ENCODE measurements at regions not wholly inside any gene's neighbourhood (a gene's known extent, or its start where the extent isn't known, plus 50 kb on each side); places are given as distances from the start of the nearest gene placed in this dataset.
A peak's percentile ranks its signal among the peaks of the same experiment; 100 is the strongest.
"Not testable (repeated sequence)": the region's sequence is repeated elsewhere in the genome, so short reads cannot be mapped to it uniquely, and the experiment has no call there.

DNA sequence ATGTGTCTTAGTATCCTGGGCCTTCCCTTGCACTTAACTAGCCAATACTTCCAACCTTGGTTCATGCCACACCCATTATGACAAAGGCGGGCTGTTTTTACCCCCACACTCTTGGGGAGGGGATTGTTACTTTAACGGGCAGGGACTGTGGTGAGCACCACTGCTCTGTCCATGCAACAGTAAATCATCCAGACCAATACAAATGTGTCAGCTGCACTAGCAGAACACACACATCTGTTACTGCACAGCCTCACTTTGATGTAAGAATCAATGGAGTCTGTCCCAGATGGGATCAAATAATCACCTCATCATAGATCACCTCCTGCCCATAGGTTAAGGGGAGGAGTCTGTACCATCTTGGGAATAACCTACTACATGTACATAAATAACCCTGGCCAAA is 58.1 kb downstream of the NPAP1 start:
- no peak for DNase-seq (ENCODE audit: low spot score)

DNA sequence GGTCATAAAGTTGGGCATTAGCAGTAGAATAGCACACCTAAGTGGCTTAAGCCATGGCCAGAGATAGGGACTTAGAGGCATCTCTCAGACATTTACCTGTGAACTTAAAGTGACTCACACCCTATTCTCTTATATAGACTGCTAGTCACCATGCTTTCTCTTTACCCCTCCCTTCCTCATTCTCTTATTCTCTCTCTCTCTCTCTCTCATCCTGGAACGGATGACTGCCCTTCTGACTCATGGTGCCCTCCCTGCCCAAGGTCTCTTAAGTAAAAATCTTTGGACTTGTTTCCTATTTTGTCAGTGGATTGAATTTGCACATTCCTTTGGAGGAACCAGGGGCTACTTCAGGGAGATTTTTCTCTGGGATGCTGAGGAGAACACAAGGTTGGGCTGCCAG is 58.8 kb downstream of the NPAP1 start:
- DNase-seq (ENCODE audit: low spot score): no peak

GRCh38 chr15:24745290-24745689 is 69.7 kb downstream of the NPAP1 start:
- DNase-seq (ENCODE audit: low spot score): no peak

DNA sequence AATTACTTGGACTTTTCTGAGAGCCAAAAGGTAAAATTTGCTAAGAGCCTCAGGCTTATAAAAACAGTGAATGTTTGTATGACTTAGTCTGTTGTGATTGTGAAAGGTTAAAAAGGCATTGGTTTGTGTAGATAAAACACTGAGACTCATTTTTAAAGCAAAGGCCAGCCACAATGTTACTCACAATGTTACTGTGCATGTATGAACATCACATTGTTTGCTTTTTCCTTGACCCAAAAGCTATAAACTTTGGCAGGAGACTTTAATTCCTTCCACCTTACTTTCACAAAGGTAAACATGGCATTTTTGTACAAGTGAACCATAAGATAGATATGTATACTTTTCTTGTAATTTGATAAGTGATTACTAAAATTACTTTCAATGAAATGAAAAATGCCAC is 70.5 kb downstream of the NPAP1 start:
- no peak for DNase-seq (ENCODE audit: low spot score)

DNA sequence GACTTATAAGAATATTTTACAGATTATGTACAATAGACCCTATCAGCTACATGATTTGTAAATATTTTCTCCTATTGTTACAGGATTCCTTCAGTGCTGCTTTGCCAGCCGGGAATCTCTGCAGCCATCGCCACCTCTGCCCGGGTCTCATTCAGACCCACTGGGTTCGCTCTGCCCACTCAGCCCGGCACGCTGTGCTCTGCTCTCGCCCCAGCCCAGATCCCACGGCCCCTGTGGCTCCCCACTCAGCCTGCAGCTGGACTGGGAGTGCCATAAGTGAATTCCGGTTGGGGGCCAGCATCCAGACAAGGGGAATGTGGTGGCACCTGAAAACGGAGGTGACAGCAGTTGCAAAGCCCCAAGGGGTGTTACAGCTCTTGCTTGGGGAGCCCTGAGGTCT is 71.8 kb downstream of the NPAP1 start:
- no peak for DNase-seq (ENCODE audit: low spot score)

- no peak for DNase-seq (ENCODE audit: low spot score)
Observed at GRCh38 chr15:24748812-24749439, 73.4 kb downstream of the NPAP1 start.

DNA sequence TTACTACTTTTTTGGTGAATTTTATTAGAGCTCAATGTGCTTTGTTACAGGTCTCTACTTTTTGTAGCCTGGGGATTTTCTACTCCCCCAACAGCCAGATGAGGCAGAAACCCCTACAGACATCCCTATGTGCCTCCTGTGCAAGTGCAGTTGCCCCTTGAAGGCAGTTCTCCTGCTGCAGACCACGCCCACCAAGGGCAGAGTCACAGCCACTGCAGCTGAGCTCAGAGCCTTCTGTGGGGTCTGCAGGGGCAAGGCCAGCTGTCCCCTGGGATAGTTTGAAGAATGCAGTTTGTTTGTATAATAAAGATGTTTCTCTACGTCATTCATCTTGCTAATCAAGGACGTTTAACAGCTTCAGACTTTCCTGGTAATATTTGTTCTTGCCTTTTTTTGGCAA is 76.8 kb downstream of the NPAP1 start:
- no peak for DNase-seq (ENCODE audit: low spot score)

DNA sequence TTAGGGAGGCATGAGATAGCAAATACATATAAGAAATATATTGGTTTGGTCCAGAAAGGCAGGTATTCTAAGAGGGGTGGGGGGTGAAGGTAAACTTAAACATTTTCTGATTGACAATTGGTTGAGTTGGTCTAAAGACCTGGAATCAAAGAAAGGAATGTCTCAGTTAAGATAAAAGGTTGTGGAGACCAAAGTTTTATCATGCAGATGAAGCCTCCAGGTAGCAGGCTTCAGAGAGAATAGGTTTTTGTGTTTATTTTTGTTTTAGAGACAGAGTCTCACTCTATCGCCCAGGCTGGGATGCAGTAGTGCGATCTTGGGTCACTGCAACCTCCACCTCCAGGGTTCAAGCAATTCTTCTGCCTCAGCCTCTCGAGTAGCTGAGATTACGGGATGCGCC is 80.5 kb downstream of the NPAP1 start:
- DNase-seq (ENCODE audit: low spot score): no peak

- DNase-seq (ENCODE audit: low spot score): no peak
Observed at GRCh38 chr15:24760066-24760465, 84.5 kb downstream of the NPAP1 start.

GRCh38 chr15:24761704-24762302 is 86.2 kb downstream of the NPAP1 start:
- no peak for DNase-seq (ENCODE audit: low spot score)

- DNase-seq (ENCODE audit: low spot score): no peak
Observed at GRCh38 chr15:24763891-24764290, 88.3 kb downstream of the NPAP1 start.

- DNase-seq (ENCODE audit: low spot score): no peak
Observed at GRCh38 chr15:24764375-24765171, 89.0 kb downstream of the NPAP1 start.

- no peak for DNase-seq (ENCODE audit: low spot score)
Observed at GRCh38 chr15:24766511-24767133, 91.0 kb downstream of the NPAP1 start.

GRCh38 chr15:24772266-24772665 is 96.7 kb downstream of the NPAP1 start:
- DNase-seq (ENCODE audit: low spot score): no peak

DNA sequence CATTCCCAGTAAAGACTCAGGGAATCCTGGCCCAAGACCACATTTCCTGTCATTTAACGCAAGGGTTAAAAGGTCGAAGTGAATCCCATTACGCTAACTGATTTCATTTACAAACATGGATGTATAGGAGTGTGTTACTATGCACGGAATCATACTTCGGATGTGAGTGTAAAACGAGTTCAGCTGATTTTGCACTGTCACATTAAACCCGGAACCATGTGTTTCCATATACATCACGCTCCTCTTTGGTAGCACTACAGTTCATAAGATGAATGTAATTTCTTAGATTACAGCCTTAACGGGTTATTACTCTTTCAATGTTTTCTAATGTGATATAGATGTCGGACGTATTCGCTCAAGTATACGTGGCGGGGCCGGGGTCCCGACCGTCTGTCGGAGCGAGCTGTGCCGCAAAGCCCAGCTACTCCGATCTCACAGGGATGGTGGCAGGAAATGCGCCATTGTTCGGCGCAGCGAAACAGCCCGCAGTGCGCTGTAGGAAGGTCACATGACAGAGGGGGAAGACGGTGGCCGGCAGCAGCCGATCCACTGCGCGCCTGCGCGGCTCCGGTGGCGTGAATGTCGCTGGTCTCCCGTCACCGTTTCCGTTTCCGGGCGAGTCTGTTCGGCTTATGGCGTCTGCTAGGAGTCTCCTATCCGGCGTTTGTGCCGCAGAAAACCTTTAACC is 97.3 kb downstream of the NPAP1 start:
- DNase-seq (ENCODE audit: low spot score): peak; percentile 93

DNA sequence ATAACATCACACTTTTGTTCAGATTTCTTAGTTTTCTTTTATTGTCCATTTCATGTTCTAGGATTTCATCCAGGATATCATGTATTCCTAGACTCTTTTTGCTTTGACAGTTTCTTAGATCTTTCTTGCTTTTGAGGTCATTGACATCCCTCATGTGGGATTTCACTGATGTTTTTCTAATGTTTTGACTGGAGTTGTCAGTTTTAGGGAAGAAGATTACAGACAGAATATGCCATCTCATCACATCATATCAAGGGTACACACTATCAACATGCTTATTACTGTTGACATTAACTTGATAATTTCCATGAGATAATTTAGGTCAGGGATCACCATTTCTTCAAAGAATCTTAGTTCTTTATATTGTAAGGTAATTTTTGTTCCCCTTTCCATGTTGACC is 101.7 kb downstream of the NPAP1 start:
- no peak for DNase-seq (ENCODE audit: low spot score)

GRCh38 chr15:24784506-24784905 is 108.9 kb downstream of the NPAP1 start:
- no peak for DNase-seq (ENCODE audit: low spot score)

- DNase-seq (ENCODE audit: low spot score): no peak
Observed at GRCh38 chr15:24786347-24786746, 110.8 kb downstream of the NPAP1 start.

DNA sequence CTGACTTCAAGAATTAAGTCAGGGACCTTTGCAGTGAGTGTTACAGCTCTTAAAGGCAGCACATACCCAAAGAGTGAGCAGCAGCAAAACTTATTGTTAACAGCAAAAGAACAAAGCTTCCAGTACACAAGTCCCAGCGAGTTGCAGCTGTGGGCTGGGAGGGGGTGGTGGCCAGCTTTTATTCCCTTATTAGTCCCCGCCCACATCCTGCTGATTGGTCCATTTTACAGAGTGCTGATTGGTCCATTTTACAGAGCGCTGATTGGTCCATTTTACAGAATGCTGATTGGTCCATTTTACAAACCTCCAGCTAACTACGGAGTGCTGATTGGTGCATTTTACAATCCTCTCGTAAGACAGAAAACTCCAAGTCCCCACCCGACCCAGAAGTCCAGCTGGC is 127.0 kb downstream of the NPAP1 start:
- not testable (repeated sequence) for DNase-seq (ENCODE audit: low spot score)

- DNase-seq (ENCODE audit: low spot score): no peak
Observed at GRCh38 chr15:24819680-24820079, 135.1 kb upstream of the SNRPN start.

- peak; percentile 78 for DNase-seq (ENCODE audit: low spot score)
Observed at GRCh38 chr15:24823473-24823872, 131.3 kb upstream of the SNRPN start.

DNA sequence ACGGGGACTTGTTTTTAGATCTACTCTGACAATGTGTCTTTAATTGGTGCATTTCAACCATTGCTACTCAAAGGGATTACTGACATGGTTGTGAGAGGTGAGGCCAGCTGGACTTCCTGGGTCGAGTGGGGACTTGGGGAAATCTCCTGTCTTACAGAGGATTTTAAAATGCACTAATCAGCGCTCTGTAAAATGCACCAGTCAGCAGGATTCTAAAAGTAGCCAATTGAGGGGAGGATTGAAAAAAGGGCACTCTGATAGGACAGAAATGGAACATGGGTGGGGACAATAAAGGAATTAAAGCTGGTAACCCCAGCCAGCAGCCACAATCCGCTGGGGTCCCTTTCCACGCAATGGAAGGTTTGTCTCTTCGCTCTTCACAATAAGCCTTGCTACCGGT is 122.5 kb upstream of the SNRPN start:
- DNase-seq (ENCODE audit: low spot score): no peak
